ENCODE measurements at regions not wholly inside any gene's neighbourhood (a gene's known extent, or its start where the extent isn't known, plus 50 kb on each side); places are given as distances from the start of the nearest gene placed in this dataset.
"Not testable (repeated sequence)": the region's sequence is repeated elsewhere in the genome, so short reads cannot be mapped to it uniquely, and the experiment has no call there.

DNA sequence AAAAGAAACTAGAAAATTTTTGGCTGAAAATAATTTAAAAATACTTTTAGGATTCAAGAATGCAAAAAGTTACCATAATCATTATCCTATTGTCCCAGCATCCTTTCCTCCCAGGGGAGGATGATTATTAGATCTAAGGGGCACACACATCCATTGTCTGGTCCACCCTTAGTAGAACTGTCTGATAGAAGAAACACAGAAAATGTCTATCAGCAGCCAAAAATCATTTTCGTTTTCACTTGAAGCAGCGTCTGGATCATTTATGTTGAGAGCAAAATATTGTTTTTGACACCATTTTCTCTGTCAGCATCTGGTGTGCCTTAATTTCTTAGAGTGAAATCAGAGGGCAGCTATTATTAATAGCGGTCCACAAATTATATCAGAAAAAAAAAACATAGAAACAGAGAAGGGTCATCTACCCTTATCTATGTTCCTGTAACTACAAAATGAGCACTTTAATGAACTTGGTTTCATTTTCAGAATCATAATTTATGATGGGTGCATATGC is 446.3 kb downstream of the TRAM1L1 start:
- no peak for DNase-seq

DNA sequence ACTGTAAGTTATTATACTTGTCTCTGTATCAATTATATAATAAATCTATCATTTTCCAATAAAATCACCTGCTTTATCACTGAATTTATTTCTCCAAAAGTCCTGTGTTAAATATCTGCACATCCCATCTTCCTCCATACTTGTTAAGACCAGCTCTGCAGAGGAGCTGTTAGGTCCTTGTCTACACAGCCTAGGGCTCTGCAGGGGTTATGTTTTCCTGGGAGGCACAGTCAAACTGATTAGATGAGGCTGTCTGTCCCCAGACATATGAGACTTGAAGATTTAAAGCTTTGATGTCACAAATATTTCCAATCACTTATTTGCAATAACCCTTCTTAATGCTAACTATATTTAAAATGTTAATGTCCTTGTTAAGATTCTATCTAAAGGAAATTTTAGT is 446.8 kb downstream of the TRAM1L1 start:
- no peak for DNase-seq

DNA sequence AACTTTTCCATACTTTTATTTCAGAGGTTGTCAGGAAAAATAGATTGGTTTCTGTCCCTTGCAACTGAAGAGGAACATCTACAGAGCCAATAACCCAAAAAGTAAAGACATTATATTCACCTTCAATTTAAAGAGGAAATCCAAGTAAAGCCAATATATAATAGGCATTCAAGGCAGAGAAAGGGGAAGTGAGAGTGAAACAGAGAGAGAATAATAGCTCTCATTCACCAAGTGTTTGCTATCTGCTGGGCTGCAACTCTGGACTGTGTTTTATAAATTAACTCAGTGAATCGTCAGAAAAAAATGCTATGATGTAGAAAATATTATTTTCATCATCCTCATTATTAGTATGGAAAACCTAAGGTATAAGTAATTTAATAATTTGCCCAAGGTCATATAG is 448.5 kb downstream of the TRAM1L1 start:
- DNase-seq = no peak

DNA sequence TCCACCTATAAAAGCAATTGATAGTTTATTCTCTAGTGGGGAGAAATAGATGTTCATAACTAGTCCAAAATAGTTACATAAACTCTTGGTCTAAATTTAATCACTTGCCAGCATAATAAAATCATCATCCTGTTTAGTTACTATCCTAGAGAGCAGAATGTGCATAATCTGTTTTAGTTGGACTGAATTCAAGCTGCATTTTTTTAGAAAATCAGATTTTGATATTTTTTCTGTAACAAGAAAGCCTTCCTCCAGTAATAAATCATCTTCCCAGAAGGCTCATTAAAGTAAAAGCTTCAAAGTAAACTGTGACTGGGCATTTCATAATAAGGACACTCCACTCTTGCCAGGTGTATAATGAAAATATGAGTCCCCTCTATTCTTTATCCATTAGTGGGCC is 453.1 kb downstream of the TRAM1L1 start:
- DNase-seq = no peak

DNA sequence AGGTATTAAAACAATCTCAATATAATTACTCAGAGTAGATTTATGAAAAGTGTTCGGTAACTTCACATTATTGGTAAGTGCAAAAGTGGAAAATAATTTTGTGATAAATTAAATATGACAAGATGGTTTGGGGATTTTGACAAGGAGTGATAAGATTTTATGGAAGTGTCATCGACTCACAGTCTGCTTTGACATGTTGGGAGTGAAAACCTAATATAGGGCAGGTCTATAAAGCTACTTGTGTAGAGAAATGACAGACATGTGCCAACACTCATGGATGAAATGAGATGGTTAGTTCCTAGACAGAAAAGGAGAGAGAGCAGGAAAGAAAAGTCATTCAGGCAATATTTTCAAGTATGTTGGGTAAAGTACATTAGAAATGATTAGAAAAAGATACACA is 456.8 kb downstream of the TRAM1L1 start:
- no peak for DNase-seq

DNA sequence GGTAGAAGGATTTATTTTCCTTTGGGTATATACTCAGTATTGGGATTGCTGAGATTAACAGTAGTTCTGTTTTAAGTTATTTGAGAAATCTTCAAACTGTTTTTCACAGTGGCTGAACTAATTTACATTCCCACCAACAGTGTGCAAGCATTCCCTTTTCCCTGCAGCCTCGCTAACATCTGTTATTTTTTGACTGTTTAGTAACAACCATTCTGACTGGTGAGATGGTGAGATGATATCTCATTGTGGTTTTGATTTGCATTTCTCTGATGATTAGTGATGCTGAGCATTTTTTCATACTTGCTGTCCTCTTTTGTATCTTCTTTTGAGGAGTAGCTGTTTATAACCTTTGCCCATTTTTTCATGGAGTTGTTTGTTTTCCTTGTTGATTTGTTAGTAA is 457.8 kb downstream of the TRAM1L1 start:
- DNase-seq = no peak

DNA sequence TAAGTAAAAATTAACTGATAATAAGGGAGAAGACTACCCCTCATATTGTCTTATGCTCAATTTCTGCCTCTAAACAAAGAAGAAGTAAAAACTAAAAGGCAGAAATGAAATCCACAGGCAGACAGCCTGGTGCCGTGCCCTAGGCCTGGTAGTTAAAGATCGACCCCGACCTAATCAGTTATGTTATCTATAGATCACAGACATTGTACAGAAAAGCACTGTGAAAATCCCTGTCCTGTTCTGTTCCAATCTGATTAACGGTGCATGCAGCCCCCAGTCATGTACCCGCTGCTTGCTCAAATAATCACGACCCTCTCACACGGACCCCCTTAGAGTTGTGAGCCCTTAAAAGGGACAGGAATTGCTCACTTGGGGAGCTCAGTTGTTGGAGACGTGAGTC is 465.9 kb downstream of the TRAM1L1 start:
- DNase-seq = not testable (repeated sequence)

DNA sequence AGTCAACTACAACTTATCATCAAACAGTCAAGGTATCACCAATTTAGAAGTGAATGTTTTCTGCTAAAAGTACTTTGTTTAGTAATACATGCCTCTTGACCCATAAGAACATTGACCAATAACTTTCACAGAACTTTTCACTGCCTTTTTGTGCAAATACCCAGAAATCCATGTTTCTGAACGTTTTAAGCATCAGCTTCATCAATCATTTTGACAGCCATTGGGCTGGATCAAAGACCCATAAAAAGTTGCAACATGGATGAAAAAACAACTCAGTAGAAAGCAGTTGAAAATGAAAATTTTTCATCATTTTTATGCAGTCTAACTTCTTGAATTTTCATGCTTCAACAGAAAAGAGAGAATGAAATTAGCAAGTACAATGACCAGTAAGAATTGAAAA is 466.7 kb downstream of the TRAM1L1 start:
- no peak for DNase-seq

DNA sequence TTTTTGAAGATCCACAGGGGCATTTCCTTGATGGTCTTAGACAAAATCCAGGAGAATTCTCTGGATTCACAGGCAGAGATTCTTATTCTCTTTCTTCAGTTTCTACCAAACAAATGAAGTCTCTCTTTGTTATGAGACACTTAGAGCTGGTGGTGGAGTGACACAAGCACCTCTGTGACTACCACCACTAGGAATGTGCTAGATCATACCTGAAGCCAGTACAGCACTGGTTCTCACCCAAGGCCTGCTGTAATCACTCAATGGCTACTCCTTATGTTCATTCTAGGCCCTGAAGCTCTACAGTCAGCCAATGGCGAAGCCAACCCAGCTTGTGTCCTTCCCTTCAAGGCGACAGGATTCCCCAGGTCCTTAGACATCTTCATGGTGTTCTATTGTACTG is 482.3 kb downstream of the TRAM1L1 start:
- DNase-seq = no peak

DNA sequence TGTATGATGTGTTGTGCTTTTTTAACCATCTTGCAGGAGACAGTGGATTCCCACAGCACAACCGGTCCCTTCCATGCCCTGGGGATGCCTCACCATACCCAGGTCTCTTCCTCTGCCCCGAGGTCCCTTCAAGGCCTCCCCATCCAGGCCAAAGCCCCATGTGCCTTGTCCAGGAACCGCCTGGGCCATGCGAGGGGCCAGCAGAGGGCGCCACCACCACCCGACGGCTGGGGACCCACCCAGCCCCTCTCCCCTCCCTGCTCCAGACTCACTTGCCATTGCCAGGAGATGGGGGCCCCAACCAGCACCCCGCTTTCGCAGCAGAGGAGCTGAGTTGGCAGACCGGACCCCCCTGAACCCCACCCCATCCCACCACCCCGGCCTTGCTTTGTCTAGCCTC is 485.5 kb downstream of the TRAM1L1 start:
- DNase-seq = no peak

DNA sequence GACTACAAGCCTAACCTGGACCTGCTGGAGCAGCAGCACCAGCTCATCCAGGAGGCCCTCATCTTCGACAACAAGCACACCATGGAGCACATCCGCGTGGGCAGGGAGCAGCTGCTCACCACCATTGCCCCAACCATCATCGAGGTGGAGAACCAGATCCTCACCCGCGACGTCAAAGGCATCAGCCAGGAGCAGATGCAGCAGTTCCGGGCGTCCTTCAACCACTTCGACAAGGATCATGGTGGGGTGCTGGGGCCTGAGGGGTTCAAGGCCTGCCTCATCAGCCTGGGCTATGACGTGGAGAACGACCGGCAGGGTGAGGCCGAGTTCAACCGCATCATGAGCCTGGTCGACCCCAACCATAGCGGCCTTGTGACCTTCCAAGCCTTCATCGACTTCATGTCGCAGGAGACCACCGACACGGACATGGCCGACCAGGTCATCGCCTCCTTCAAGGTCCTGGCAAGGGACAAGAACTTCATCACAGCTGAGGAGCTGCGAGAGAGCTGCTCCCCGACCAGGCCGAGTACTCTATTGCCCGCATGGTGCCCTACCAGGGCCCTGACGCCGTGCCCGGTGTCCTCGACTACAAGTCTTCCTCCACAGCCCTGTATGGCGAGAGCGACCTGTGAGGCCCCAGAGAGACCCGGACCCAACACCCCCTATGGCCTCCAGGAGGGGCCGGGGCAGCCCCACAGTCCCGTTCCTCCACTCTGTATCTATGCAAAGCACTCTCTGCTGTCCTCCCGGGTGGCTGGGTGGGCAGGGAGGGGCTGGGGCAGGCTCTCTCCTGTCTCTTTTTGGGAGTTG is 486.2 kb downstream of the TRAM1L1 start:
- DNase-seq = no peak

DNA sequence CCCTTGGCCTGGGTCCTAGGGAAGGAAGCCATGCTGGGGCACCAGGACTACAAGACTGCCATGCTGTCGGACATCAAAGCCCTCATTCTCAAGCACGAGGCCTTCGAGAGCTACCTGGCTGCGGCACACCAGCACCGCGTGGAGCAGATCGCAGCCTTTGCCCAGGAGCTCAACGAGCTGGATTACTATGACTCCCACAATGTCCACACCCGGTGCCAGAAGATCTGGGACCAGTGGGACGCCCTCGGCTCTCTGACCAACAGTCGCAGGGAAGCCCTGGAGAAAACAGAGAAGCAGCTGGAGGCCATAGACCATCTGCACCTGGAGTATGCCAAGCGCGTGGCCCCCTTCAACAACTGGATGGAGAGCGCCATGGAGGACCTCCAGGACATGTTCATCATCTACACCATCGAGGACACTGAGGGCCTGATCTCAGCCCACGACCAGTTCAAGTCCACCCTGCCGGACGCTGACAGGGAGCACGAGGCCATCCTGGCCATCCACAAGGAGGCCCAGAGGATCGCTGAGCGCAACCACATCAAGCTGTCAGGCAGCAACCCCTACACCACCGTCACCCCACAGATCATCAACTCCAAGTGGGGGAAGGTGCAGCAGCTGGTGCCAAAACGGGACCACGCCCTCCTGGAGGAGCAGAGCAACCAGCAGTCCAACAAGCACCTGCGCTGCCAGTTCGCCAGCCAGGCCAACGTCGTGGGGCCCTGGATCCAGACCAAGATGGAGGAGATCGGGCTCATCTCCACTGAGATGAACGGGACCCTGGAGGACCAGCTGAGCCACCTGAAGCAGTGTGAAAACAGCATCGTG is 487.0 kb downstream of the TRAM1L1 start:
- no peak for DNase-seq

DNA sequence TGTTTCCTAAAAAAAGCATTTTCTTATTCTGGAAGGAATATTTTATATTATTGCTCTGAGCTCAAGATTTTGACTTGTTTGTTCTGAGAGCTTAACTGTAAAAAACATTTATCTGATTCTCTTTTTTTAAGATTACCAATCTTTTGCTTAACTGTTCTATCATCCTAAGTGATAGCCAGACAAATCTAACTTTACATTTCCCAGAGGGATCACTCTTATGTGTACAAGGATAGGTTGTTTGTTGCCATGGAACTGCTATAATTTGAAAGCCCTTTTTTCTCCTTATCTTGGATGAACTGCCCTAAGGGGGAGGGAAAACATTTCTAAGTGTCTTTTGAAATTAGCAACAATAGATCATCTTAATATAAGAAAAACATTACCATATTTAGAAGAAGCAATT is 494.7 kb downstream of the TRAM1L1 start:
- DNase-seq = no peak

DNA sequence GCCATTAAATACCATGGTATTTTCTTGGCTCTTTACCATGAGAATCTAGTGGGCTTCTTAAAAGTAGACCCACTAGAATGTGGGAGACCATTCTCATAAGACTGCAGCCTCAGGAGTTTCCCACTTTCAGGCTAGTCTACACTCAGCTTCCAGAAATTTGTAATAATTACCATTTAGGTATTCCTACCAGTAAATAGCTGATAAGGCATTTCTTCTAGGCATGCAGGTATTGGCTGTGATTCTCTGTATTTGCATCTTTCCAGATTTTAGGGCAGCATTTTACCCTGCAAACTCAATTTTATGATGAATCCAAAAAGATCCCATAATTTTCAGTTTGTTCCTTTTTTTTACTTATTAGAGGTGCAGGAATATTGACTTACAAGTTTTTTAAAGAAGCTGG is 496.6 kb downstream of the TRAM1L1 start:
- no peak for DNase-seq

DNA sequence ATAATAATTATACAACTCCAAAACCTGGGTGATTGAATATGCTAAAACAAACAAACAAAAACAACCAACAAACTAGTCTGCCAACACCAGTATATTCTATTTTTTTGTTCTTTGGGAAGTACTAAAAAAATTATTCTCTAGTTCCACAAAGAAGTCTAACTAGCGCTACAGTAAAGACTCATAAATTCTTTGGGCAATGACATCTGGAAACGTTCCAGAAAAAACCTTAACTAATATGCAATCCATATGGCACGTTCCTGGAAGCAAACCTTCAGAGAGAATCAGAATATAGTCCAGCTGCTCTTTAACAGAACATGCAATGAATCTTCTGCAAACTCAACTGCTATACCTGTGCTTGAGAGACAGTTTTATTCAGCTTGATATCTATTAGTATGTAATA is 500.1 kb downstream of the TRAM1L1 start:
- DNase-seq = no peak

DNA sequence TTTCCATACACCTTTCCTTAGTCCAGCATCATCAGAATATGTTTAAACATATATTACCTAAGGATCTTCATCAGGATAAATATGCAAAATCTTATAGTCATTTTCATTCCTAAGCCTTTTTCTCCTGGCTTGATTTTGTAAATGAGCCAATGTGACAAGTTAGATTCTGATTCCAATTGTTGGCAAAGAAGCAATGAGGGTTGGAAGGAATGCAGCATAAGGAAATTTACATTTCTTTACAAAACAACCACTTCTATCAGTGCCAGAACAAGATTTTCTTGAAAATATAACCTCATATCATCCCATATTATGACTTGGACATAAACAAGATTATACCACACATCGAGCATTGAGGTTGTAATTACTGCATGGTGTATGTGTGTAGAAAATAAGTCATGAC is 508.1 kb downstream of the TRAM1L1 start:
- no peak for DNase-seq

DNA sequence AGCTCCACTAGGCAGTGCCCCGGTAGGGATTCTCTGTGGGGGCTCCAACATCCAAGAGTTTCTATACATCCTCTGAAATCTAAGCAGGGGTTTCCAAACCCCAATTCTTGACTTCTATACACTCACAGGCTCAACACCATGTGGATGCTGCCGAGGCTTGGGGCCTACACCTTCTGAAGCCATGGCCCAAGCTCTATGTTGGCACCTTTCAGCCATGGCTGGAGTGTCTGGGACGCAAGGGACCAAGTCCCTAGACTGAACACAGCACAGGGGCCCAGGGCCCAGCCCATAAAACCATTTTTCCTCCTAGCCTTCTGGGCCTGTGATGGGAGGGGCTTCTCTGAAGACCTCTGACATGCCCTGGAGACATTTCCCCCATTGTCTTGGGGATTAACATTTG is 511.8 kb downstream of the TRAM1L1 start:
- DNase-seq = no peak

DNA sequence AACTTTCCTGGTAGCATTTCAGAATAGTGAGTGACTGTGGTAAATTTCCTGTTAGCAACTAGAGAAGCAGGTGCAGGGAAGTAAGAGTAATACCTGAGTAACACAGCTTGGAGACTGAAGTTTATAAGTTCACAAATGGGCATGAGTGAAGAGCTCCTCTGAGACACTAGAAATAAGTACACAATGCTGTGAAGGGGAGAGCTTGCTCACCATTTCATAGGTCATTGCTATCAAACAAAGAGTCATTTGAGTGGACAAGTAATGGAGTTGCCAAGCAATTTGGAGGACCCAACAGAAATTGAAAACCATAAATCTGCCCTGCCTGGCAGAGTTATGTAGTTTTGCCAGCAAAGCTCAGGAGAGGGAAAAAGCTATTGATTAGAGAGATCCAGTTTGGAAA is 523.6 kb downstream of the TRAM1L1 start:
- no peak for DNase-seq

DNA sequence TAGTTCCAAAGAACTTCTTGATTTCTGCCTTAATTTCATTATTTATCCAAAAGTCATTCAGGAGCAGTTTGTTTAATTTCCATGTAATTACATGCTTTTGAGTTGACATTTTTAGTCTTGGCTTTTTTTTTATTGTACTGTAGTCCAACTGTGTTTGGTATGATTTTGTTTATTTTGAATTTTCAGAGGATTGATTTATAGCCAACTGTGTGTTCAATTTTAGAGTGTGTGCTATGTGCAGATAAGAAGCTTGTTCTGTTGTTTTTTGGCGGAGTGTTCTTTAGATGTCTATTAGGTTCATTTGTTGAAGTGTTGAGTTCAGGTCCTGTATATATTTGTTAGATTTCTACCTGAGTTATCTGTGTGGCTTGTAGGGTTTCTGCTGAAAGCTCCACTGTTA is 533.6 kb downstream of the TRAM1L1 start:
- DNase-seq = no peak

DNA sequence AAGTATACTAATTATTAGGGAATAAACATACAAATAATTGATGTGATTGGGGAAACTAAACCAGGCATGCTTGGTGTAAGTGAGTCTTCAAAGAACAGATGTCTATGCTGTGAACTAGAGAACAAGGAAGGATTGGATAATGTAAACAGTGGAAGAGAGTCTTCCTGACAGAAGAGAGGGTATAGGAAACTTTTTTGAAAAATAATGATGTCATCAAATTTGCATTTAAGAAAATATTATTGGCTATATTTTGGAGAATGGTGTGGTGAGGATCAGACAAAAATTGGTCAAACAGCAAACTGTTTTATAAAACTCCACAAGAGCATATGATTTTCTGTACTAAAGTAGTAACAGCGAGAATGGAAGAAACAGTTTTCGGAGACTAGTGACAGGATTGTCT is 537.7 kb downstream of the TRAM1L1 start:
- no peak for DNase-seq

DNA sequence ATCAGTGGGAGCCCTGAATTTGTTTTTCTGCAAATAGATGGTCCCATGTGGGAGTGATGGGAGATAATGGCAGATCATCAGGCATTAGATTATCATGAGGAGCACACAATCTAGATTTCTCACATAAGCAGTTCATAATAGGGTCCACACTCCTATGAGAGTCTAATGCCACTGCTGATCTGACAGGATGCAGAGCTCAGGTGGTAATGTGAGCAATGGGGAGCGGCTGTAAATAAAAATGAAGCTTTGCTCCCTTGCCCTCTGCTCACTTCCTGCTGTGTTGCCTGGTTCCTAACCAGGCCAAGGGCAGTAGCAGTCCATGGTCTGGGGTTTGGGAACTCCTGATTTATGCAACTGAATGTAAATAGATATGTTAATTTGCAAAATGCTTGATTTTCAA is 538.6 kb downstream of the TRAM1L1 start:
- no peak for DNase-seq

DNA sequence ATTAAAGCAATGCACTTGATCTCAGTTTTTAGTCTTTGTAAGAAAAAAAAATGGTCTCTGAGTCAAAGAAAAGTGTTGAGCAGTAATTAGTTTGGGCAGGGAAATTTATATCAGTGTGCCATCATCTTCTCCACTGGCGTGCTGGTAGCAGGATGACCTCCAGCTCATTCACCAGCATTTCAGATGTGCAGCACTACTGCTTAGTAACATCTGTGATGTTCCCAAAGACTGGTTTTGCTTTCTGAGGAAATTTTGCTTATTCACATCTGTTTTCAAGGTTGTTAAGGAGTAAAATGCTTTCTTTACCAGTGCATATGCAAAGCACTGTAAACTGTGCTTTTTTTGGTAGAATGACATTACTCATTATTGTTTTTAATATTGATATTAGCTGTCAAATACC is 540.4 kb downstream of the TRAM1L1 start:
- no peak for DNase-seq

DNA sequence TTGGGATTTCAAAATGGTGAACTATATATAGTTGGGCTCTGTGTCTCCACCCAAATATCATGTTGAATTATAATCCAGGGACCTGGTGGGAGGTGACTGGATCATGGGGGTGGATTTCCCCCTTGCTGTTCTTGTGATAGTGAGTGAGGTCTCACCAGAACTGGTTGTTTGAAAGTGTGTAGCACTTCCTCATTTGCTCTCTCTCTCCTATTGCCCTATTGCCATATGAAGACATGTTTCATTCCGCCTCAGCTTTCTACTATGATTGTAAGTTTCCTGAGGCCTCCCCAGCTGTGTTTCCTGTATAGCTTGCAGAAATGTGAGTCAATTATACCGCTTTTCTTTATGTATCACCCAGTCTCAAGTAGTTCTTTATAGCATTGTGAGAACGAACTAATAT is 545.6 kb downstream of the TRAM1L1 start:
- DNase-seq = no peak

DNA sequence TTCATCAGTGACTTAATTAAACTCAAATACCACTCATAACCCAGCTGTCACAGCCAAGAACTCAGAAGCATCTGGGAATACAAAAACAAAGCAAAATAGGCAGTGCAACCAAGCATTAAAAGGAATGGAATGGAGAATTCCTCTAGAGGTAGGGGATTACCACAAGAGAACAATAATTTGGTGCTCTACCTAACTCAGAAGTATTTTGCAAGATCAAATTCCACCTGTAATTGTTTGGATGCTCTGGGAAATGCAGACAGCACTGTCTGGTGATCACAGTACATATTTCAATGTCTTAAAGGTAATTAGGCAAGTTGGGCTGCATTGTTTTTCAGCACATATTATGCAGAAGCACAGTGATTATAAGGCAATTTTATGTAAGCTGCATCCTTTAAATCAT is 547.5 kb downstream of the TRAM1L1 start:
- DNase-seq = no peak
